Endothelial cell of umbilical vein (primary cell): ENCODE measurements at regions not wholly inside any gene's neighbourhood (a gene's known extent, or its start where the extent isn't known, plus 50 kb on each side); places are given as distances from the start of the nearest gene placed in this dataset.

Source experiments
- BruUV-seq: library from RNA; stranded (reverse); fragments of 400-500 nt; replicated peaks from 2 replicates; lab custom pipeline; 2021; lab: Mats Ljungman, UMichigan
- CTCF ChIA-PET: fragments of 300-600, 350-600 bp; sonication (Branson Sonifier 250); formaldehyde crosslinking; loops from one replicate; lab custom pipeline; 2021; ENCODE audit warnings: antibody characterized with exemption, inconsistent platforms; lab: Charles Lee
- POLR2A ChIA-PET: fragments of 300-600, 350-600 bp; sonication (Branson Sonifier 250); formaldehyde crosslinking; loops from one replicate; lab custom pipeline; 2021; ENCODE audit warnings: antibody characterized with exemption, inconsistent platforms; lab: Charles Lee
- DNase-seq: peaks from one replicate; pipeline ENCODE4 v3.0.0-alpha.2; 2011; ENCODE audit warnings: low read depth, low spot score
- FAIRE-seq: peaks from 2 replicates; lab custom pipeline; 2011; peaks lifted over from hg19 to GRCh38; lab: Jason Lieb, UNC
- H2AFZ ChIP-seq: 2 replicates; pipeline ENCODE4 v1.6.0; 2012; ENCODE audit warnings: low read depth, low read length, control low read depth, inconsistent platforms
- H3K27ac ChIP-seq: 2 replicates; pipeline ENCODE4 v1.5.1; 2011; ENCODE audit warnings: low read depth, mild to moderate bottlenecking, control low read depth, low read length, moderate library complexity; ENCODE audit not compliant: insufficient read depth
- H3K27me3 ChIP-seq, 2 experiments: 2 replicates each; pipeline versions ENCODE4 v1.6.0 to v1.6.1; 2011; ENCODE audit warnings: low read length in 2 of 2, mixed read lengths in 1 of 2; ENCODE audit not compliant: control insufficient read depth in 2 of 2, insufficient read depth in 2 of 2
- H3K36me3 ChIP-seq, 2 experiments: 2 replicates in 1 of 2; 3 replicates in 1 of 2; pipeline ENCODE4 v1.5.1; 2011; ENCODE audit warnings: low read length in 2 of 2, mild to moderate bottlenecking in 1 of 2, moderate library complexity in 1 of 2; ENCODE audit not compliant: control insufficient read depth in 2 of 2, insufficient read depth in 2 of 2; ENCODE audit errors: extremely low read depth in 1 of 2
- H3K4me1 ChIP-seq: 3 replicates; pipeline ENCODE4 v1.5.1; 2011; ENCODE audit warnings: mild to moderate bottlenecking, low read length; ENCODE audit not compliant: control insufficient read depth, insufficient read depth; ENCODE audit errors: extremely low read depth
- H3K4me2 ChIP-seq: 2 replicates; pipeline ENCODE4 v1.6.1; 2011; ENCODE audit warnings: low read length, control low read depth, mixed read lengths; ENCODE audit not compliant: insufficient read depth
- H3K4me3 ChIP-seq, 3 experiments: fragments of 200-600 bp in 1 of 3; sonication (generic), shearing (Covaris generic) in 1 of 3; replicated peaks in 1 of 3; 2 replicates each; pipeline ENCODE4 v1.5.1; 2011 to 2016; ENCODE audit warnings: control low read depth in 3 of 3, low read length in 3 of 3, mild to moderate bottlenecking in 2 of 3, inconsistent platforms in 1 of 3, low read depth in 1 of 3, moderate library complexity in 1 of 3; ENCODE audit not compliant: insufficient read depth in 1 of 3
- H3K79me2 ChIP-seq: 2 replicates; pipeline ENCODE4 v1.6.0; 2012; ENCODE audit warnings: low read length, inconsistent platforms; ENCODE audit not compliant: control insufficient read depth, insufficient read depth
- H3K9ac ChIP-seq: replicated peaks from 2 replicates; pipeline ENCODE3; 2011; ENCODE audit warnings: low read length, control low read depth; ENCODE audit not compliant: insufficient read depth; ENCODE audit errors: extremely low read depth
- H3K9me1 ChIP-seq: replicated peaks from 3 replicates; pipeline ENCODE4 v1.6.0; 2011; ENCODE audit warnings: mild to moderate bottlenecking, low read length; ENCODE audit not compliant: control insufficient read depth, insufficient read depth; ENCODE audit errors: extremely low read depth
- H3K9me3 ChIP-seq: replicated peaks from 2 replicates; pipeline ENCODE4 v1.5.1; 2012; ENCODE audit warnings: low read length, inconsistent platforms; ENCODE audit not compliant: control insufficient read depth, insufficient read depth
- H4K20me1 ChIP-seq: replicated peaks from 2 replicates; pipeline ENCODE3; 2011; ENCODE audit warnings: mild to moderate bottlenecking, low read length; ENCODE audit not compliant: control insufficient read depth, insufficient read depth; ENCODE audit errors: extremely low read depth
- EZH2 ChIP-seq: IDR thresholded peaks from 2 replicates; pipeline ENCODE4 v1.6.1; 2012; ENCODE audit warnings: borderline replicate concordance, low read depth, mild to moderate bottlenecking, moderate library complexity, low read length, inconsistent platforms; ENCODE audit not compliant: severe bottlenecking
- FOS ChIP-seq: IDR thresholded peaks from 2 replicates; pipeline ENCODE4 v1.6.1; 2011; ENCODE audit warnings: mild to moderate bottlenecking, low read length, moderate library complexity, borderline replicate concordance; ENCODE audit not compliant: insufficient read depth
- GATA2 ChIP-seq: IDR thresholded peaks from 2 replicates; pipeline ENCODE4 v1.7.0; 2011; ENCODE audit warnings: low read depth, mild to moderate bottlenecking, moderate library complexity, mixed read lengths, low read length; ENCODE audit not compliant: insufficient read length, insufficient read depth
- JUN ChIP-seq: IDR thresholded peaks from 2 replicates; pipeline ENCODE4 v1.6.1; 2011; ENCODE audit warnings: borderline replicate concordance, low read depth; ENCODE audit not compliant: insufficient read length, insufficient read depth
- MYC ChIP-seq: IDR thresholded peaks from one replicate; pipeline ENCODE4 v1.6.1; 2011; ENCODE audit warnings: mild to moderate bottlenecking, low read depth, low read length
- POLR2A ChIP-seq: IDR thresholded peaks from 2 replicates; pipeline ENCODE4 v1.6.1; 2012; ENCODE audit warnings: low read depth, mild to moderate bottlenecking, control low read depth, low read length
- POLR2AphosphoS5 ChIP-seq: IDR thresholded peaks from 2 replicates; pipeline ENCODE4 v1.6.1; 2012; ENCODE audit warnings: low read depth, mild to moderate bottlenecking, control low read depth, low read length, moderate library complexity; ENCODE audit not compliant: insufficient read depth
- dilution Hi-C: fragments of 300-500 bp; cut with MboI; formaldehyde crosslinking; loops from one replicate; pipeline ENCODE4 v1.15.0; 2019; ENCODE audit warnings: low sequenced_read_pairs; ENCODE audit not compliant: extremely low pct_ligation_motif_present
- intact Hi-C: fragments of 100-400 bp; cut with micrococcal nuclease; formaldehyde crosslinking; loops from one replicate; pipeline ENCODE4 v1.10.0; 2022
- TF ChIP-seq, protein P1 (sequence below): IDR thresholded peaks from 2 replicates; pipeline ENCODE4 v1.6.1; 2011; ENCODE audit not compliant: insufficient read depth, insufficient read length
- TF ChIP-seq, protein P2 (sequence below), 2 donors: IDR thresholded peaks; 1 replicate in 1 of 2; 2 replicates in 1 of 2; pipeline ENCODE4 v1.5.1; 2011; ENCODE audit warnings: low read length in 2 of 2, mild to moderate bottlenecking in 2 of 2, moderate library complexity in 2 of 2, control low read depth in 1 of 2, inconsistent platforms in 1 of 2, low read depth in 1 of 2; ENCODE audit not compliant: insufficient read depth in 1 of 2; ENCODE audit errors: extremely low read depth in 1 of 2

DNA sequence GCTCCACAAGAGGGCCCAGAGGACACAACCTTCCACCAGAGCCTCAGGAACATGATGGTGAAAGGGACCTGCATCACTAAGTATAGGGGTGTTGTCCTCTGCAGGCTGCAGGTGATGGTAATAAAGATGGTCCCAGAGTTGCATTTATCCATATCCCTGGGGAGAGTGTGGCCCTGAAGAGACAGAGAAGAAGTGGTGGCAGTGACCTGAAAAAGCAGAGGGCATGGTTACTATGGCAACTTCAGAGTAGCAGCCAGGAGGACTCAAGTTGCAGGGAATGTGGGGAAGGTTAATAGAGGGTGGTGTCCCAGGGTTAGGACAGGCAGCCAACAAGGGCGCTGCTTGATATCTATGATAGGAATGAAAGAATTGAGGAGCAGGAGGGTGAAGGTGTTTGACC, 57.1 kb downstream of the HLA-A start:
- H3K4me3 ChIP-seq = no peak overlapping the region
- no peak for TF ChIP-seq EZH2
- TF ChIP-seq, protein P1, sequence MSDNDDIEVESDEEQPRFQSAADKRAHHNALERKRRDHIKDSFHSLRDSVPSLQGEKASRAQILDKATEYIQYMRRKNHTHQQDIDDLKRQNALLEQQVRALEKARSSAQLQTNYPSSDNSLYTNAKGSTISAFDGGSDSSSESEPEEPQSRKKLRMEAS = no peak
- TF ChIP-seq GATA2 = no peak
- no peak for TF ChIP-seq JUN
- TF ChIP-seq, protein P2, sequence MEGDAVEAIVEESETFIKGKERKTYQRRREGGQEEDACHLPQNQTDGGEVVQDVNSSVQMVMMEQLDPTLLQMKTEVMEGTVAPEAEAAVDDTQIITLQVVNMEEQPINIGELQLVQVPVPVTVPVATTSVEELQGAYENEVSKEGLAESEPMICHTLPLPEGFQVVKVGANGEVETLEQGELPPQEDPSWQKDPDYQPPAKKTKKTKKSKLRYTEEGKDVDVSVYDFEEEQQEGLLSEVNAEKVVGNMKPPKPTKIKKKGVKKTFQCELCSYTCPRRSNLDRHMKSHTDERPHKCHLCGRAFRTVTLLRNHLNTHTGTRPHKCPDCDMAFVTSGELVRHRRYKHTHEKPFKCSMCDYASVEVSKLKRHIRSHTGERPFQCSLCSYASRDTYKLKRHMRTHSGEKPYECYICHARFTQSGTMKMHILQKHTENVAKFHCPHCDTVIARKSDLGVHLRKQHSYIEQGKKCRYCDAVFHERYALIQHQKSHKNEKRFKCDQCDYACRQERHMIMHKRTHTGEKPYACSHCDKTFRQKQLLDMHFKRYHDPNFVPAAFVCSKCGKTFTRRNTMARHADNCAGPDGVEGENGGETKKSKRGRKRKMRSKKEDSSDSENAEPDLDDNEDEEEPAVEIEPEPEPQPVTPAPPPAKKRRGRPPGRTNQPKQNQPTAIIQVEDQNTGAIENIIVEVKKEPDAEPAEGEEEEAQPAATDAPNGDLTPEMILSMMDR (IDR thresholded peaks at IDR 0.05; ENCODE audit: extremely low read depth in 1 of 2, insufficient read depth in 1 of 2, low read depth in 1 of 2, low read length in 2 of 2) = no peak
- no peak for TF ChIP-seq FOS
- TF ChIP-seq MYC = no peak
- TF ChIP-seq POLR2A = no peak
- TF ChIP-seq POLR2AphosphoS5 = no peak
- intact Hi-C loops = no loop called here
- no peaks in the 10 kb centered on the region for H3K79me2 ChIP-seq
- dilution Hi-C loops = no loop called here
- DNase-seq (no peak), FAIRE-seq (no peak)
- BruUV-seq = no TSS peak
- H3K36me3 ChIP-seq = no peaks in the 10 kb centered on the region
- no peak overlapping the region for H2AFZ ChIP-seq
- ChIA-PET CTCF (no interaction called here), POLR2A (no interaction called here)
- no peaks in the 10 kb centered on the region for H3K9me3 ChIP-seq
- no peak overlapping the region for H3K27ac ChIP-seq
- H3K9me1 ChIP-seq = no peaks in the 10 kb centered on the region
- peaks cover 2% of the 10 kb centered on the region for H3K4me1 ChIP-seq
- no peak overlapping the region for H3K9ac ChIP-seq
- peaks cover 2 to 7% of the 10 kb centered on the region in 2 experiments for H3K27me3 ChIP-seq
- H4K20me1 ChIP-seq = no peaks in the 10 kb centered on the region
- no peak overlapping the region for H3K4me2 ChIP-seq
